Endodermal cell (in vitro differentiated cells): ENCODE measurements at regions not wholly inside any gene's neighbourhood (a gene's known extent, or its start where the extent isn't known, plus 50 kb on each side); places are given as distances from the start of the nearest gene placed in this dataset.
"Not testable (repeated sequence)": the region's sequence is repeated elsewhere in the genome, so short reads cannot be mapped to it uniquely, and the experiment has no call there.

ENCODE experiments used
- DNase-seq: peaks from one replicate; pipeline ENCODE4 v3.0.0-alpha.2; 2017
- H3K27ac ChIP-seq: 2 replicates; pipeline ENCODE4 v1.5.1; 2013; ENCODE audit warnings: mild to moderate bottlenecking, low read depth, low read length, moderate library complexity
- H3K27me3 ChIP-seq: 2 replicates; pipeline ENCODE4 v1.6.1; 2013; ENCODE audit warnings: mild to moderate bottlenecking, low read length, moderate library complexity; ENCODE audit not compliant: insufficient read depth, control insufficient read depth, poor library complexity, severe bottlenecking
- H3K36me3 ChIP-seq: 2 replicates; pipeline ENCODE4 v1.7.0; 2013; ENCODE audit warnings: mild to moderate bottlenecking, low read length, moderate library complexity; ENCODE audit not compliant: control insufficient read depth, insufficient read depth
- H3K4me1 ChIP-seq: one replicate; pipeline ENCODE4 v1.7.0; 2013; ENCODE audit warnings: low read length; ENCODE audit not compliant: control insufficient read depth, insufficient read depth
- H3K4me3 ChIP-seq: 2 replicates; pipeline ENCODE4 v1.5.1; 2013; ENCODE audit warnings: mild to moderate bottlenecking, low read length, moderate library complexity
- H3K9ac ChIP-seq: 2 replicates; pipeline ENCODE4 v1.6.1; 2013; ENCODE audit warnings: mild to moderate bottlenecking, low read length, moderate library complexity; ENCODE audit not compliant: poor library complexity, severe bottlenecking; ENCODE audit errors: extremely low read depth
- H3K9me3 ChIP-seq: 2 replicates; pipeline ENCODE4 v1.6.1; 2013; ENCODE audit warnings: mild to moderate bottlenecking, low read length, moderate library complexity; ENCODE audit not compliant: control insufficient read depth
- H3K27ac Mint-ChIP-seq: 2 replicates; pipeline ENCODE4 v1.8.0; 2020; ENCODE audit warnings: mixed read lengths
- H3K27me3 Mint-ChIP-seq: 2 replicates; pipeline ENCODE4 v1.8.0; 2021; ENCODE audit warnings: mild to moderate bottlenecking, mixed read lengths; ENCODE audit not compliant: insufficient read depth
- H3K36me3 Mint-ChIP-seq: 2 replicates; pipeline ENCODE4 v1.8.0; 2020; ENCODE audit warnings: low read depth, mixed read lengths
- H3K4me1 Mint-ChIP-seq: 2 replicates; pipeline ENCODE4 v1.8.0; 2020; ENCODE audit warnings: mixed read lengths
- H3K4me3 Mint-ChIP-seq: 2 replicates; pipeline ENCODE4 v1.8.0; 2020; ENCODE audit warnings: mild to moderate bottlenecking, moderate library complexity, mixed read lengths
- H3K9me3 Mint-ChIP-seq: 2 replicates; pipeline ENCODE4 v1.8.0; 2020; ENCODE audit warnings: mild to moderate bottlenecking, mixed read lengths
- WGBS, 2 experiments: methylation state at CpG; one replicate each; pipeline versions ENCODE4 v1.1.5 to v1.1.7; 2013; ENCODE audit warnings: missing lambda C conversion rate in 2 of 2, mixed read lengths in 1 of 2; ENCODE audit not compliant: insufficient coverage in 1 of 2, insufficient read length in 1 of 2; 5-methylcytosine and 5-hydroxymethylcytosine counted together
- TF ChIP-seq, protein P1 (sequence below): fragments of 200-600 bp; sonication (generic); conservative IDR thresholded peaks from 2 replicates; pipeline ENCODE4 v1.5.0; 2021; ENCODE audit warnings: antibody characterized with exemption, mild to moderate bottlenecking

DNA sequence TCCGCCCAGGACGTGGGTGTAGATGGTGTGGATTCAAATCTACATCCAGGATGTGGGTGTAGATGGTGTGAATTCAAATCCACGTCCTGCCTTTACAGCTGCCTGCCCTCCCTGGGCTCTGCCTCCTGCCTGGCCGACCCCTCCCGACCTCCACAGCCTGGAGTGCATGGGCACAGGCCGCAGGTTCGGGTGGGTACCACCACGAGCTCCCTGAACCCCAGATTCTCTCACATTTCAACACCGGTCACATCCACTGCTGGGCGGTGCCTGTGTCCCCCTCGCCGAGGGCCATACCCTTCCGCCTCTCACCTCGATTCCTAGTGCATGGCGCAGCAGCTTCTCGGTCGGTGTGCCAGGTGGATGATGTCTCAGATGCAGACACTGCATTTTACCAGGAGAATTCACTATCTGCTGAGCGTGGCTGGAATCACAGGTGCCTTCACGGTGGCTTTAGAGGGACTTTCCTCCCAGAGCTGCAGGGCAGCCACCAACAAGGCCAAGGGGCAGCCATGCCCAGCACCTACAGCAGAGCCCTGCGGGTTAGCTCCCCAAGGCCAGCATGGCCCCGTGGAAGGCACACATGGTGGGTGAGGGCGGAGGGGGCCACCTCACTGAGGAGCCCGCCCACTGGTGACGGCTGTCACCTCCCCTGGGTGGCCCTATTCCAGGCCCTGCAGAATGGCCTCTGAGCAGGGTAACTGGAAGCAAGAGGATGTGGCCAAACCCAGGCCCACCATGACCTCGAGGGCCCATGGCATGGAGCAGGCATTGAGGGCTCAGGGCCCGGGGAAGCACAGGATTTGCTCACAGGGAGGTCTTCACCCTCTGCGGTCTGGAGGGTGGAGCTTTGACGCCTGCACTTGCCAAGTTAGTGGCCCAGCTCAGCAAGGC lies 638.5 kb downstream of the TBC1D22A start:
- Mint-ChIP-seq H3K9me3 (peaks cover 56% of the 10 kb centered on the region), H3K4me3 (no peak overlapping the region), H3K27ac (no peak overlapping the region), H3K4me1 (no peaks in the 10 kb centered on the region), H3K27me3 (no peaks in the 10 kb centered on the region), H3K36me3 (no peaks in the 10 kb centered on the region)
- H3K9me3 ChIP-seq: peaks cover 47% of the 10 kb centered on the region
- no peaks in the 10 kb centered on the region for H3K36me3 ChIP-seq
- H3K9ac ChIP-seq: no peak overlapping the region
- no peaks in the 10 kb centered on the region for H3K4me1 ChIP-seq
- no peak overlapping the region for H3K27ac ChIP-seq
- TF ChIP-seq, protein P1, sequence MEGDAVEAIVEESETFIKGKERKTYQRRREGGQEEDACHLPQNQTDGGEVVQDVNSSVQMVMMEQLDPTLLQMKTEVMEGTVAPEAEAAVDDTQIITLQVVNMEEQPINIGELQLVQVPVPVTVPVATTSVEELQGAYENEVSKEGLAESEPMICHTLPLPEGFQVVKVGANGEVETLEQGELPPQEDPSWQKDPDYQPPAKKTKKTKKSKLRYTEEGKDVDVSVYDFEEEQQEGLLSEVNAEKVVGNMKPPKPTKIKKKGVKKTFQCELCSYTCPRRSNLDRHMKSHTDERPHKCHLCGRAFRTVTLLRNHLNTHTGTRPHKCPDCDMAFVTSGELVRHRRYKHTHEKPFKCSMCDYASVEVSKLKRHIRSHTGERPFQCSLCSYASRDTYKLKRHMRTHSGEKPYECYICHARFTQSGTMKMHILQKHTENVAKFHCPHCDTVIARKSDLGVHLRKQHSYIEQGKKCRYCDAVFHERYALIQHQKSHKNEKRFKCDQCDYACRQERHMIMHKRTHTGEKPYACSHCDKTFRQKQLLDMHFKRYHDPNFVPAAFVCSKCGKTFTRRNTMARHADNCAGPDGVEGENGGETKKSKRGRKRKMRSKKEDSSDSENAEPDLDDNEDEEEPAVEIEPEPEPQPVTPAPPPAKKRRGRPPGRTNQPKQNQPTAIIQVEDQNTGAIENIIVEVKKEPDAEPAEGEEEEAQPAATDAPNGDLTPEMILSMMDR: no peak
- no peak overlapping the region for H3K4me3 ChIP-seq
- no peak for DNase-seq
- no peaks in the 10 kb centered on the region for H3K27me3 ChIP-seq
- WGBS, 2 experiments: 81 to 82% methylated on average over 17 to 28 of the region's 28 CpGs

DNA sequence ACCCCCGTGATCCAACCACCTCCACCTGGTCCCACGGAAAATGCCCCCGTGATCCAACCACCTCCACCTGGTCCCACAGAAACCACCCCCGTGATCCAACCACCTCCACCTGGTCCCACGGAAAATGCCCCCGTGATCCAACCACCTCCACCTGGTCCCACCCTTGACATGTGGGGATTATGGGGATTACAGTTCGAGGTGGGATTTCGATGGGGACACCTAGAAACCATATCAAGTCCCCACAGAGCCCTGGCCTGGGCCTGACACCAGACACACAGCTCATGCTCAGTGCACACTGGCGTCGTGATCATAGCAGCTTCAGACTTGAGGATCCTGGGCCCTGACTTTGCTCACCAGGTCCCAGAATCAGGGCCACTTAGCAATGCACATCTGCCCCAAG lies 637.7 kb downstream of the TBC1D22A start:
- H3K4me3 Mint-ChIP-seq, H3K27me3 ChIP-seq, H3K27ac ChIP-seq, H3K4me1 Mint-ChIP-seq, H3K9ac ChIP-seq, H3K27me3 Mint-ChIP-seq, H3K36me3 ChIP-seq, H3K4me1 ChIP-seq, H3K36me3 Mint-ChIP-seq, H3K4me3 ChIP-seq, DNase-seq, H3K27ac Mint-ChIP-seq: not testable (repeated sequence)
- H3K9me3 ChIP-seq: peaks cover 55% of the 10 kb centered on the region
- 75 to 83% methylated on average over 2 to 4 of the region's 10 CpGs for WGBS, 2 experiments
- peaks cover 50% of the 10 kb centered on the region for H3K9me3 Mint-ChIP-seq

DNA sequence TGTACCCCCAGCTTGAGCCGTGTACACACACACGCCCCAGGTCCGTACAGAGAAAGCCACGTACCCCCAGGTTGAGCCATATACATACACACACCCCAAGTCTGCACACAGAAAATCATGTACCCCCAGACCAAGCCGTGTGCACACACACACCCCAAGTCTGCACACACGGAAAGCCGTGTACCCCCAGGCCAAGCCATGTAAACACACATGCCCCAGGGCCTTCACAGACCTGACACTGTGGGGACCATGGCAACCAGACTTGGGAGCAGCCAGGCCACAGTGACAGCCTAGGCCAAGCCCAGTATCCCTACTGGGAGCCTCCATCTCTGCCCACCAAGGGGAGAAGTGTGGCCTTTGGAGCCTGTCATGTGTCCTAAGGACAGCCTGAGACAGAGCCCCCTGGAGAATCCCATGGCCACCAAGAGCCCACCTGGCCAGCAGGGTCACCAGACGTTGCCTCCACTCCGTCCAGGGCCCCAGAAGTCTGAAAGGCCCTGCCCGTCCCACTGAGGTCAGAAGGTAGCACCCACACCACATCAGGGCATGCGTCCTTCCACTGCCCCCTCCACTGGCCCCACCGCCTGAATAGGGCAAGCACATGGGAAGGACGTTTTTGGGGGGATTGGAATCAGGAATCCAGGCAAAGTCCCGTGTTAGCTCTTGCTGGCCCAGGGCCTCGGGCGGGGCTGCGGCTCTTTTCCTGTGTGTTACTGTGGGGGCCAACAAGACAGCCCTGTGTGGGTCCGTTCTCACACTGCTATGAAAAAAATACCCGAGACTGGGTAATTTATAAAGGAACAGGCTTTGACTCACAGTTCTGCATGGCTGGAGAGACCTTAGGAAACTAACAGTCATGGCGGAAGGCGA lies 636.7 kb downstream of the TBC1D22A start:
- no peak overlapping the region for H3K4me3 ChIP-seq
- Mint-ChIP-seq H3K4me3 (no peak overlapping the region), H3K27me3 (no peaks in the 10 kb centered on the region), H3K4me1 (no peaks in the 10 kb centered on the region), H3K27ac (no peak overlapping the region), H3K36me3 (no peaks in the 10 kb centered on the region), H3K9me3 (peaks cover 41% of the 10 kb centered on the region)
- H3K36me3 ChIP-seq: no peaks in the 10 kb centered on the region
- peaks cover 59% of the 10 kb centered on the region for H3K9me3 ChIP-seq
- 80 to 82% methylated on average over 11 to 21 of the region's 21 CpGs for WGBS, 2 experiments
- no peaks in the 10 kb centered on the region for H3K27me3 ChIP-seq
- no peak overlapping the region for H3K27ac ChIP-seq
- no peak for DNase-seq
- TF ChIP-seq, protein P1: no peak
- H3K4me1 ChIP-seq: no peaks in the 10 kb centered on the region
- no peak overlapping the region for H3K9ac ChIP-seq
